ENCODE measurements at regions not wholly inside any gene's neighbourhood (a gene's known extent, or its start where the extent isn't known, plus 50 kb on each side); places are given as distances from the start of the nearest gene placed in this dataset.

GRCh38 chr11:36741515-36741914 lies 143.5 kb upstream of the RAG2 start:
- no peak for TF ChIP-seq POLR2A (IDR thresholded peaks at IDR 0.05)
- no peak for TF ChIP-seq CTCF (IDR thresholded peaks at IDR 0.05)

All from ovary (tissue), 3 donors.